ENCODE measurements at regions not wholly inside any gene's neighbourhood (a gene's known extent, or its start where the extent isn't known, plus 50 kb on each side); places are given as distances from the start of the nearest gene placed in this dataset.

- no peak for TF ChIP-seq CTCF (IDR thresholded peaks at IDR 0.05; ENCODE audit: low read depth, low read length, poor library complexity, severe bottlenecking)
- TF ChIP-seq EZH2phosphoT487 (IDR thresholded peaks at IDR 0.05; ENCODE audit: borderline replicate concordance, low read length): no peak
These were observed 864.2 kb downstream of the FAM181B start for GRCh38 chr11:81869351-81870065.
